A549 (cell line): ENCODE measurements at regions not wholly inside any gene's neighbourhood (a gene's known extent, or its start where the extent isn't known, plus 50 kb on each side); places are given as distances from the start of the nearest gene placed in this dataset.

ENCODE experiments used
- ATAC-seq, 2 experiments: fragments of 200-7000 bp in 1 of 2; fragments of >200 bp in 1 of 2; cut with Nextera tagmentation in 1 of 2; cut with Tn5 transposase in 1 of 2; 3 replicates each; pipeline versions ENCODE4 v1.8.0 to v1.9.1; 2018 to 2020; ENCODE audit warnings: mild to moderate bottlenecking in 1 of 2, moderate library complexity in 1 of 2
- CTCF ChIA-PET: fragments of 300-600 bp; sonication (Branson Sonifier 250); formaldehyde crosslinking; extraction: SDS; loops from one replicate; lab custom pipeline; 2021; ENCODE audit warnings: antibody characterized with exemption, inconsistent platforms; lab: Yijun Ruan, JAX
- POLR2A ChIA-PET: fragments of 350-600 bp; formaldehyde crosslinking; extraction: SDS; loops from one replicate; lab custom pipeline; 2021; ENCODE audit warnings: antibody characterized with exemption, inconsistent platforms; lab: Yijun Ruan, JAX
- DNase-seq, 2 experiments: peaks; one replicate each; pipeline versions ENCODE4 v3.0.0 to v3.0.0-alpha.2; 2011 to 2016; ENCODE audit warnings: low read depth in 1 of 2, low spot score in 1 of 2
- FAIRE-seq: peaks from 2 replicates; lab custom pipeline; 2011; peaks lifted over from hg19 to GRCh38; lab: Jason Lieb, UNC
- H3K27ac ChIP-seq, 2 experiments: fragments of >200 bp; sonication (Bioruptor Twin); formaldehyde crosslinking; 3 replicates each; pipeline ENCODE4 v1.5.1; 2016 to 2017
- H3K4me1 ChIP-seq: fragments of >200 bp; sonication (Bioruptor Twin); formaldehyde crosslinking; 3 replicates; pipeline ENCODE4 v1.6.1; 2016
- H3K4me2 ChIP-seq: fragments of >200 bp; sonication (Bioruptor Twin); formaldehyde crosslinking; 3 replicates; pipeline ENCODE4 v1.6.1; 2016
- H3K4me3 ChIP-seq: fragments of >200 bp; sonication (Bioruptor Twin); formaldehyde crosslinking; 3 replicates; pipeline ENCODE4 v1.5.1; 2016
- H3K9me3 ChIP-seq: fragments of >200 bp; sonication (Bioruptor Twin); formaldehyde crosslinking; 3 replicates; pipeline ENCODE4 v1.6.1; 2016
- BHLHE40 ChIP-seq: IDR thresholded peaks from 2 replicates; pipeline ENCODE4 v1.6.1; 2012; ENCODE audit warnings: low read depth, low read length, inconsistent platforms
- CBX2 ChIP-seq: fragments of 200-600 bp; sonication (generic); IDR thresholded peaks from 2 replicates; pipeline ENCODE4 v1.6.1; 2016; ENCODE audit warnings: low read depth, mild to moderate bottlenecking, borderline replicate concordance
- EHF ChIP-seq: fragments of 250-450 bp; sonication (Bioruptor Pico); IDR thresholded peaks from 2 replicates; pipeline ENCODE4 v1.5.0; 2020; ENCODE audit warnings: mild to moderate bottlenecking
- EHMT2 ChIP-seq: fragments of 200-600 bp; sonication (generic); IDR thresholded peaks from 2 replicates; pipeline ENCODE4 v1.6.1; 2016; ENCODE audit warnings: antibody characterized with exemption, low read depth, mild to moderate bottlenecking, moderate library complexity
- EP300 ChIP-seq, 2 experiments: fragments of >200 bp; sonication (Bioruptor Twin); formaldehyde crosslinking; IDR thresholded peaks; 2 replicates in 1 of 2; 3 replicates in 1 of 2; pipeline ENCODE4 v1.6.1; 2016 to 2017
- FOSL2 ChIP-seq, 2 experiments: fragments of 450-650 bp in 1 of 2; fragments of >200 bp in 1 of 2; sonication (Bioruptor Twin) in 1 of 2; formaldehyde crosslinking; IDR thresholded peaks; 2 replicates each; pipeline versions ENCODE4 v1.5.0 to v1.6.1; 2016 to 2020; ENCODE audit warnings: mild to moderate bottlenecking in 1 of 2, moderate library complexity in 1 of 2
- FOXS1 ChIP-seq: fragments of 250-450 bp; sonication (Bioruptor Pico); IDR thresholded peaks from 2 replicates; pipeline ENCODE4 v1.5.0; 2020; ENCODE audit warnings: mild to moderate bottlenecking, moderate library complexity
- HEYL ChIP-seq: fragments of 250-450 bp; sonication (Bioruptor Pico); IDR thresholded peaks from 2 replicates; pipeline ENCODE4 v1.8.0; 2021; ENCODE audit warnings: mild to moderate bottlenecking, moderate library complexity
- JUN ChIP-seq, 2 experiments: fragments of >200 bp; sonication (Bioruptor Twin); formaldehyde crosslinking; IDR thresholded peaks; 2 replicates in 1 of 2; 3 replicates in 1 of 2; pipeline ENCODE4 v1.6.1; 2016 to 2017
- JUNB ChIP-seq: fragments of >200 bp; sonication (Bioruptor Twin); formaldehyde crosslinking; IDR thresholded peaks from 2 replicates; pipeline ENCODE4 v1.6.1; 2016
- KDM1A ChIP-seq: fragments of 200-600 bp; sonication (generic); IDR thresholded peaks from 2 replicates; pipeline ENCODE4 v1.6.1; 2016; ENCODE audit warnings: low read depth, mild to moderate bottlenecking
- MAFK ChIP-seq: fragments of 450-650 bp; IDR thresholded peaks from 2 replicates; pipeline ENCODE4 v1.6.1; 2014; ENCODE audit not compliant: partially characterized antibody
- NFE2L2 ChIP-seq: fragments of 150-350 bp; conservative IDR thresholded peaks from 2 replicates; pipeline ENCODE4 v1.6.1; 2014; ENCODE audit warnings: low read length
- POLR2A ChIP-seq: IDR thresholded peaks from 2 replicates; pipeline ENCODE4 v1.6.1; 2012; ENCODE audit warnings: mild to moderate bottlenecking, low read length
- RAD21 ChIP-seq, 2 experiments: fragments of >200 bp in 1 of 2; sonication (Bioruptor Twin) in 1 of 2; formaldehyde crosslinking in 1 of 2; IDR thresholded peaks in 1 of 2; conservative IDR thresholded peaks in 1 of 2; 2 replicates in 1 of 2; 3 replicates in 1 of 2; pipeline ENCODE4 v1.6.1; 2012 to 2018; ENCODE audit warnings: inconsistent platforms in 1 of 2
- RARB ChIP-seq: fragments of 250-450 bp; sonication (Bioruptor Pico); IDR thresholded peaks from 2 replicates; pipeline ENCODE4 v1.8.0; 2021; ENCODE audit warnings: mild to moderate bottlenecking, moderate library complexity
- SREBF2 ChIP-seq: fragments of 450-650 bp; IDR thresholded peaks from 2 replicates; pipeline ENCODE4 v1.6.1; 2014; ENCODE audit warnings: mild to moderate bottlenecking, moderate library complexity
- TFCP2L1 ChIP-seq: fragments of 250-450 bp; sonication (Bioruptor Pico); IDR thresholded peaks from 2 replicates; pipeline ENCODE4 v1.5.0; 2021; ENCODE audit warnings: mild to moderate bottlenecking
- ZNF302 ChIP-seq: fragments of 250-450 bp; sonication (Bioruptor Pico); IDR thresholded peaks from 2 replicates; pipeline ENCODE4 v1.9.0; 2021; ENCODE audit warnings: inconsistent platforms, mild to moderate bottlenecking, moderate library complexity
- WGBS: methylation state at CpG from one replicate; pipeline ENCODE4 v1.1.6; 2017; ENCODE audit errors: missing lambda C conversion rate; 5-methylcytosine and 5-hydroxymethylcytosine counted together
- TF ChIP-seq, protein P1 (sequence below): IDR thresholded peaks from 2 replicates; pipeline ENCODE4 v1.6.1; 2012
- TF ChIP-seq, protein P2 (sequence below): fragments of 200-600 bp; sonication (generic); IDR thresholded peaks from 2 replicates; pipeline ENCODE4 v1.6.1; 2016; ENCODE audit warnings: antibody characterized with exemption, mild to moderate bottlenecking, moderate library complexity
- TF ChIP-seq, protein P3 (sequence below): fragments of >200 bp; sonication (Bioruptor Twin); formaldehyde crosslinking; IDR thresholded peaks from 3 replicates; pipeline ENCODE4 v1.5.1; 2016
- TF ChIP-seq, protein P4 (sequence below): IDR thresholded peaks from 2 replicates; pipeline ENCODE4 v1.6.1; 2012; ENCODE audit warnings: low read depth, borderline replicate concordance
- TF ChIP-seq, protein P5 (sequence below): fragments of >200 bp; sonication (Bioruptor Twin); formaldehyde crosslinking; IDR thresholded peaks from 3 replicates; pipeline ENCODE4 v1.6.1; 2016
- TF ChIP-seq, protein P6 (sequence below): IDR thresholded peaks from 2 replicates; pipeline ENCODE4 v1.6.1; 2012

DNA sequence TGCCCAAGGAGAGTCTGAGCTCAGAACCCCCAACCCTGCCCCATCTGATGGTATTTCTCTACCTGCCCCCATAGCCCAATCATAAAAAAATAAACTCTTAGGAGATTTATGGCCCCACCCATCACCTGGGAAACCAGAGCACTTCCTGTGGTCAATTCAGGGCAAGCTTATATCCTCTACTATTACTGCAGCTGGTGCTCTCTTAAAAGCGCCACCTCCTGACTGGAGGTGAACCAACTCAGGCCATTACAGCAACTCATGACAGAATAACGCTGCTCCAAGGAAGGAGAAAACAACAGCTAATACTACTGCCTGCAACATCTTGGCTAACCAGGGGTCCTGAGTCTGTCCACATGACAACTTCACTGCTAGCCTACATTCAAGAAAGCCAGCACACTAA is 195.7 kb downstream of the MTCL1 start:
- DNase-seq (no peak), ATAC-seq (no peak), FAIRE-seq (no peak)
- H3K4me1 ChIP-seq = no peaks in the 10 kb centered on the region
- H3K4me2 ChIP-seq = no peak overlapping the region
- TF ChIP-seq MAFK = no peak
- TF ChIP-seq CBX2 = no peak
- no peak for TF ChIP-seq JUN (IDR thresholded peaks at IDR 0.05)
- TF ChIP-seq KDM1A = no peak
- TF ChIP-seq NFE2L2 = no peak
- no peak for TF ChIP-seq EP300 (IDR thresholded peaks at IDR 0.05)
- TF ChIP-seq POLR2A = no peak
- TF ChIP-seq ZNF302 = no peak
- TF ChIP-seq, protein P1, sequence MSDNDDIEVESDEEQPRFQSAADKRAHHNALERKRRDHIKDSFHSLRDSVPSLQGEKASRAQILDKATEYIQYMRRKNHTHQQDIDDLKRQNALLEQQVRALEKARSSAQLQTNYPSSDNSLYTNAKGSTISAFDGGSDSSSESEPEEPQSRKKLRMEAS = no peak
- TF ChIP-seq, protein P2, sequence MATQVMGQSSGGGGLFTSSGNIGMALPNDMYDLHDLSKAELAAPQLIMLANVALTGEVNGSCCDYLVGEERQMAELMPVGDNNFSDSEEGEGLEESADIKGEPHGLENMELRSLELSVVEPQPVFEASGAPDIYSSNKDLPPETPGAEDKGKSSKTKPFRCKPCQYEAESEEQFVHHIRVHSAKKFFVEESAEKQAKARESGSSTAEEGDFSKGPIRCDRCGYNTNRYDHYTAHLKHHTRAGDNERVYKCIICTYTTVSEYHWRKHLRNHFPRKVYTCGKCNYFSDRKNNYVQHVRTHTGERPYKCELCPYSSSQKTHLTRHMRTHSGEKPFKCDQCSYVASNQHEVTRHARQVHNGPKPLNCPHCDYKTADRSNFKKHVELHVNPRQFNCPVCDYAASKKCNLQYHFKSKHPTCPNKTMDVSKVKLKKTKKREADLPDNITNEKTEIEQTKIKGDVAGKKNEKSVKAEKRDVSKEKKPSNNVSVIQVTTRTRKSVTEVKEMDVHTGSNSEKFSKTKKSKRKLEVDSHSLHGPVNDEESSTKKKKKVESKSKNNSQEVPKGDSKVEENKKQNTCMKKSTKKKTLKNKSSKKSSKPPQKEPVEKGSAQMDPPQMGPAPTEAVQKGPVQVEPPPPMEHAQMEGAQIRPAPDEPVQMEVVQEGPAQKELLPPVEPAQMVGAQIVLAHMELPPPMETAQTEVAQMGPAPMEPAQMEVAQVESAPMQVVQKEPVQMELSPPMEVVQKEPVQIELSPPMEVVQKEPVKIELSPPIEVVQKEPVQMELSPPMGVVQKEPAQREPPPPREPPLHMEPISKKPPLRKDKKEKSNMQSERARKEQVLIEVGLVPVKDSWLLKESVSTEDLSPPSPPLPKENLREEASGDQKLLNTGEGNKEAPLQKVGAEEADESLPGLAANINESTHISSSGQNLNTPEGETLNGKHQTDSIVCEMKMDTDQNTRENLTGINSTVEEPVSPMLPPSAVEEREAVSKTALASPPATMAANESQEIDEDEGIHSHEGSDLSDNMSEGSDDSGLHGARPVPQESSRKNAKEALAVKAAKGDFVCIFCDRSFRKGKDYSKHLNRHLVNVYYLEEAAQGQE = no peak
- TF ChIP-seq, protein P3, sequence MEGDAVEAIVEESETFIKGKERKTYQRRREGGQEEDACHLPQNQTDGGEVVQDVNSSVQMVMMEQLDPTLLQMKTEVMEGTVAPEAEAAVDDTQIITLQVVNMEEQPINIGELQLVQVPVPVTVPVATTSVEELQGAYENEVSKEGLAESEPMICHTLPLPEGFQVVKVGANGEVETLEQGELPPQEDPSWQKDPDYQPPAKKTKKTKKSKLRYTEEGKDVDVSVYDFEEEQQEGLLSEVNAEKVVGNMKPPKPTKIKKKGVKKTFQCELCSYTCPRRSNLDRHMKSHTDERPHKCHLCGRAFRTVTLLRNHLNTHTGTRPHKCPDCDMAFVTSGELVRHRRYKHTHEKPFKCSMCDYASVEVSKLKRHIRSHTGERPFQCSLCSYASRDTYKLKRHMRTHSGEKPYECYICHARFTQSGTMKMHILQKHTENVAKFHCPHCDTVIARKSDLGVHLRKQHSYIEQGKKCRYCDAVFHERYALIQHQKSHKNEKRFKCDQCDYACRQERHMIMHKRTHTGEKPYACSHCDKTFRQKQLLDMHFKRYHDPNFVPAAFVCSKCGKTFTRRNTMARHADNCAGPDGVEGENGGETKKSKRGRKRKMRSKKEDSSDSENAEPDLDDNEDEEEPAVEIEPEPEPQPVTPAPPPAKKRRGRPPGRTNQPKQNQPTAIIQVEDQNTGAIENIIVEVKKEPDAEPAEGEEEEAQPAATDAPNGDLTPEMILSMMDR = no peak
- TF ChIP-seq, protein P4, sequence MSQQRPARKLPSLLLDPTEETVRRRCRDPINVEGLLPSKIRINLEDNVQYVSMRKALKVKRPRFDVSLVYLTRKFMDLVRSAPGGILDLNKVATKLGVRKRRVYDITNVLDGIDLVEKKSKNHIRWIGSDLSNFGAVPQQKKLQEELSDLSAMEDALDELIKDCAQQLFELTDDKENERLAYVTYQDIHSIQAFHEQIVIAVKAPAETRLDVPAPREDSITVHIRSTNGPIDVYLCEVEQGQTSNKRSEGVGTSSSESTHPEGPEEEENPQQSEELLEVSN = no peak
- TF ChIP-seq FOXS1 = no peak
- TF ChIP-seq EHF (CRISPR knock-in tag) = no peak
- TF ChIP-seq, protein P5, sequence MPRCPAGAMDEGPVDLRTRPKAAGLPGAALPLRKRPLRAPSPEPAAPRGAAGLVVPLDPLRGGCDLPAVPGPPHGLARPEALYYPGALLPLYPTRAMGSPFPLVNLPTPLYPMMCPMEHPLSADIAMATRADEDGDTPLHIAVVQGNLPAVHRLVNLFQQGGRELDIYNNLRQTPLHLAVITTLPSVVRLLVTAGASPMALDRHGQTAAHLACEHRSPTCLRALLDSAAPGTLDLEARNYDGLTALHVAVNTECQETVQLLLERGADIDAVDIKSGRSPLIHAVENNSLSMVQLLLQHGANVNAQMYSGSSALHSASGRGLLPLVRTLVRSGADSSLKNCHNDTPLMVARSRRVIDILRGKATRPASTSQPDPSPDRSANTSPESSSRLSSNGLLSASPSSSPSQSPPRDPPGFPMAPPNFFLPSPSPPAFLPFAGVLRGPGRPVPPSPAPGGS = no peak
- TF ChIP-seq FOSL2 (IDR thresholded peaks at IDR 0.05) = no peak
- TF ChIP-seq FOSL2 (CRISPR knock-in tag; IDR thresholded peaks at IDR 0.05) = no peak
- TF ChIP-seq, protein P6, sequence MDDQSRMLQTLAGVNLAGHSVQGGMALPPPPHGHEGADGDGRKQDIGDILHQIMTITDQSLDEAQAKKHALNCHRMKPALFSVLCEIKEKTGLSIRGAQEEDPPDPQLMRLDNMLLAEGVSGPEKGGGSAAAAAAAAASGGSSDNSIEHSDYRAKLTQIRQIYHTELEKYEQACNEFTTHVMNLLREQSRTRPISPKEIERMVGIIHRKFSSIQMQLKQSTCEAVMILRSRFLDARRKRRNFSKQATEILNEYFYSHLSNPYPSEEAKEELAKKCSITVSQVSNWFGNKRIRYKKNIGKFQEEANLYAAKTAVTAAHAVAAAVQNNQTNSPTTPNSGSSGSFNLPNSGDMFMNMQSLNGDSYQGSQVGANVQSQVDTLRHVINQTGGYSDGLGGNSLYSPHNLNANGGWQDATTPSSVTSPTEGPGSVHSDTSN = no peak
- no peak for TF ChIP-seq EHMT2
- no peak for TF ChIP-seq HEYL (CRISPR knock-in tag)
- ChIA-PET CTCF (no interaction called here), POLR2A (no interaction called here)
- peaks cover 2% of the 10 kb centered on the region; the same call in 1 of the 3 replicates for H3K9me3 ChIP-seq
- H3K27ac ChIP-seq = peak overlapping the region in 1 of 2 experiments; percentile 21; a peak in 2 of 6 replicates
- 93% methylated on average over 2 of the region's 2 CpGs for WGBS
- H3K4me3 ChIP-seq = no peak overlapping the region

DNA sequence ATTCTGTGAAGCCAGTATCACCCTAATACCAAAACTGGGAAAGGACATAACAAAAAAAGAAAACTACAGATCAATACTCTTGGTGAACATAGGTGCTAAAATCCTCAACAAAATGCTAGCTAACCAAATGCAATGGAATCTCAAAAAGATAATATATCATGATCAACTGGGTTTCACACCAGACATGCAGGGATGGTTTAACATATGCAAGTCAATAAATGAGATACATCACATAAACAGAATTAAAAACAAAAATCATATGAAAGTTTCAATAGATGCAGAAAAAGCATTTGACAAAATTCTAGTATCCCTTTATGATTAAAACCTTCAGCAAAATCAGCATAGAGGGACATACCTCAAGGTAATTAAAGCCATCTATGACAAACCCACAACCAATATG is 198.2 kb upstream of the NDUFV2 start:
- ATAC-seq = no peak
- POLR2A ChIA-PET = interaction anchor here (0.7 kb wide), 1 partner anchor 197 kb away, joined by 3 read pairs; no protein-coding TSS in a partner anchor
- TF ChIP-seq, protein P1 = no peak
- TF ChIP-seq HEYL (CRISPR knock-in tag) = no peak
- no peak for TF ChIP-seq RAD21 (conservative IDR thresholded peaks at IDR 0.05 in 1 of 2, IDR thresholded peaks at IDR 0.05 in 1 of 2)
- no peak for TF ChIP-seq RARB (CRISPR knock-in tag)
- TF ChIP-seq NFE2L2 = no peak
- TF ChIP-seq, protein P6 = no peak
- no peak for TF ChIP-seq CBX2
- TF ChIP-seq BHLHE40 = no peak
- no peak for TF ChIP-seq JUNB
- TF ChIP-seq, protein P3 = no peak
- no peak for TF ChIP-seq TFCP2L1 (CRISPR knock-in tag)
- TF ChIP-seq KDM1A = no peak
- TF ChIP-seq SREBF2 = no peak

More for the DNA sequence above, 198.2 kb upstream of the NDUFV2 start:
- no peak for FAIRE-seq
- no peaks in the 10 kb centered on the region for H3K4me1 ChIP-seq
- H3K4me2 ChIP-seq = no peak overlapping the region
- no peaks in the 10 kb centered on the region for H3K9me3 ChIP-seq
- CTCF ChIA-PET = interaction anchor here (0.6 kb wide), 1 partner anchor 114 kb away, joined by 3 read pairs; no protein-coding TSS in a partner anchor
- H3K4me3 ChIP-seq = no peak overlapping the region
- H3K27ac ChIP-seq = no peak overlapping the region
- no peak for DNase-seq
